ENCODE measurements at regions not wholly inside any gene's neighbourhood (a gene's known extent, or its start where the extent isn't known, plus 50 kb on each side); places are given as distances from the start of the nearest gene placed in this dataset.

DNA sequence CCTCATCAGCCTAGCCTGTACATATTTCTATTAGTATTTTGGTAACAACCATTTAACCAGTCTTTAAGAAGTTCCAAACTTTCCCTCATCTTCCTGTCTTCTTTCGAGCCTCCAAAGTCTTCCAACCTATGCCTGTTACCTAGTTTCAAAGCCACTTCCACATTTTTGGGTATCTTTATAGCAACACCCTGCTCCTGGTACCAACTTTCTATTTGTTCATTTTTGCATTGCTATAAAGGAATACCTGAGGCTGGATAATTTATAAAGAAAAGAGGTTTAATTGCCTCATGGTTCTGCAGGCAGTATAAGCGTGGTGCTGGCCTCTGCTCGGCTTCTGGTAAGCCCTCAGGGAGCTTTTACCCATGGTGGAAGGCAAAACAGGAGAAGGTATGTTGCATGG lies 578.8 kb upstream of the AUTS2 start:
- TF ChIP-seq, protein P1, sequence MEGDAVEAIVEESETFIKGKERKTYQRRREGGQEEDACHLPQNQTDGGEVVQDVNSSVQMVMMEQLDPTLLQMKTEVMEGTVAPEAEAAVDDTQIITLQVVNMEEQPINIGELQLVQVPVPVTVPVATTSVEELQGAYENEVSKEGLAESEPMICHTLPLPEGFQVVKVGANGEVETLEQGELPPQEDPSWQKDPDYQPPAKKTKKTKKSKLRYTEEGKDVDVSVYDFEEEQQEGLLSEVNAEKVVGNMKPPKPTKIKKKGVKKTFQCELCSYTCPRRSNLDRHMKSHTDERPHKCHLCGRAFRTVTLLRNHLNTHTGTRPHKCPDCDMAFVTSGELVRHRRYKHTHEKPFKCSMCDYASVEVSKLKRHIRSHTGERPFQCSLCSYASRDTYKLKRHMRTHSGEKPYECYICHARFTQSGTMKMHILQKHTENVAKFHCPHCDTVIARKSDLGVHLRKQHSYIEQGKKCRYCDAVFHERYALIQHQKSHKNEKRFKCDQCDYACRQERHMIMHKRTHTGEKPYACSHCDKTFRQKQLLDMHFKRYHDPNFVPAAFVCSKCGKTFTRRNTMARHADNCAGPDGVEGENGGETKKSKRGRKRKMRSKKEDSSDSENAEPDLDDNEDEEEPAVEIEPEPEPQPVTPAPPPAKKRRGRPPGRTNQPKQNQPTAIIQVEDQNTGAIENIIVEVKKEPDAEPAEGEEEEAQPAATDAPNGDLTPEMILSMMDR (IDR thresholded peaks at IDR 0.05; ENCODE audit: low read length), result no peak
- no peak for TF ChIP-seq EZH2 (optimal IDR thresholded peaks at IDR 0.05; ENCODE audit: low read depth, low read length)
